ENCODE measurements at regions not wholly inside any gene's neighbourhood (a gene's known extent, or its start where the extent isn't known, plus 50 kb on each side); places are given as distances from the start of the nearest gene placed in this dataset.

GRCh38 chr4:155570661-155571060 lies 96.0 kb upstream of the GUCY1A1 start:
- Mint-ChIP-seq H3K4me3 (no peak overlapping the region), H3K36me3 (ENCODE audit: insufficient read depth in 1 of 3, low read depth in 3 of 3) (no peaks in the 10 kb centered on the region), H3K27me3 (ENCODE audit: low read depth) (peaks cover 2% of the 10 kb centered on the region; the same call in 1 of the 2 replicates), H3K27ac (no peak overlapping the region), H3K9me3 (peaks cover 0 to 1% of the 10 kb centered on the region in 2 experiments; a peak in 1 of 5 replicates), H3K4me1 (no peaks in the 10 kb centered on the region)
- no peaks in the 10 kb centered on the region for H3K9me3 ChIP-seq (ENCODE audit: control insufficient read depth, low read depth, low read length)
- no peak for TF ChIP-seq CTCF (conservative IDR thresholded peaks at IDR 0.05)
- no peaks in the 10 kb centered on the region for H3K27me3 ChIP-seq (ENCODE audit: insufficient read depth, low read length)
- no CpG with 5 or more reads among the region's 2 CpGs for WGBS (ENCODE audit: extremely low coverage, insufficient read length, low lambda C conversion rate)
- H3K27ac ChIP-seq (ENCODE audit: insufficient read length, low read depth, low read length) = no peak overlapping the region
- no peak overlapping the region for H4K5ac ChIP-seq (ENCODE audit: insufficient read length, low read depth, low read length)
- H3K4me1 ChIP-seq (ENCODE audit: insufficient read depth, low read length) = no peaks in the 10 kb centered on the region
- no peak overlapping the region for H3K56ac ChIP-seq (ENCODE audit: insufficient read length, low read depth, low read length)
- H2BK120ac ChIP-seq (ENCODE audit: low read depth, low read length, poor library complexity, severe bottlenecking) = no peak overlapping the region
- no peak overlapping the region for H2BK5ac ChIP-seq (ENCODE audit: insufficient read length, low read length)
- no peaks in the 10 kb centered on the region for H3K23me2 ChIP-seq (ENCODE audit: insufficient read length, low read depth, low read length, poor library complexity, severe bottlenecking)
- DNase-seq = no peak
- H3T11ph ChIP-seq (ENCODE audit: low read length) = no peak overlapping the region
- H3K79me1 ChIP-seq (ENCODE audit: insufficient read depth, low read depth, low read length, poor library complexity, severe bottlenecking) = no peaks in the 10 kb centered on the region
- no peak overlapping the region for H4K91ac ChIP-seq (ENCODE audit: insufficient read length, low read depth, low read length)
- H2AFZ ChIP-seq (ENCODE audit: low read length) = no peak overlapping the region
- H3K23ac ChIP-seq (ENCODE audit: insufficient read length, low read depth, low read length) = no peak overlapping the region
- no peak overlapping the region for H4K8ac ChIP-seq (replicated peaks; ENCODE audit: insufficient read length, low read depth, low read length)
- no peak overlapping the region for H3K18ac ChIP-seq (ENCODE audit: insufficient read length, low read depth, low read length)
- H4K20me1 ChIP-seq (ENCODE audit: control insufficient read depth, insufficient read depth, insufficient read length) = no peaks in the 10 kb centered on the region
- no peak overlapping the region for H2BK12ac ChIP-seq (ENCODE audit: insufficient read length, low read depth, low read length)
- H3K79me2 ChIP-seq (ENCODE audit: insufficient read depth, low read length) = no peaks in the 10 kb centered on the region
- H2AK5ac ChIP-seq (ENCODE audit: insufficient read length, low read length) = no peak overlapping the region
- no peak overlapping the region for H3K14ac ChIP-seq (ENCODE audit: insufficient read depth, low read length)
- no peak overlapping the region for H3K4ac ChIP-seq (ENCODE audit: low read depth, low read length)
- H2BK15ac ChIP-seq (ENCODE audit: low read depth, low read length) = no peak overlapping the region
- H3K4me2 ChIP-seq (ENCODE audit: insufficient read depth, insufficient read length, low read length) = no peak overlapping the region
- H2BK20ac ChIP-seq (ENCODE audit: low read depth, low read length, poor library complexity, severe bottlenecking) = no peak overlapping the region
- no peak overlapping the region for H3K9ac ChIP-seq (ENCODE audit: extremely low read depth, insufficient read length, low read length)

All from H9 (cell line).